DND-41 (cell line): ENCODE measurements at regions not wholly inside any gene's neighbourhood (a gene's known extent, or its start where the extent isn't known, plus 50 kb on each side); places are given as distances from the start of the nearest gene placed in this dataset.

Experiments
- ATAC-seq: fragments of 200-7000 bp; cut with Tn5 transposase; 3 replicates; pipeline ENCODE4 v1.9.1; 2021; ENCODE audit warnings: low read depth; ENCODE audit not compliant: insufficient read depth
- DNase-seq: peaks from one replicate; pipeline ENCODE4 v3.0.0-alpha.2; 2020
- H2AFZ ChIP-seq: 2 replicates; pipeline ENCODE4 v1.6.0; 2012; ENCODE audit warnings: low read depth, low read length
- H3K27ac ChIP-seq: 2 replicates; pipeline ENCODE4 v1.5.1; 2012; ENCODE audit warnings: low read length, inconsistent platforms
- H3K27me3 ChIP-seq: fragments of 200-600 bp; sonication (generic); 2 replicates; pipeline ENCODE4 v1.6.0; 2012; ENCODE audit warnings: low read length, mild to moderate bottlenecking, inconsistent platforms; ENCODE audit not compliant: insufficient read depth, poor library complexity
- H3K36me3 ChIP-seq: 2 replicates; pipeline ENCODE4 v1.5.1; 2012; ENCODE audit warnings: low read length, inconsistent platforms; ENCODE audit not compliant: insufficient read depth
- H3K4me1 ChIP-seq: 2 replicates; pipeline ENCODE4 v1.5.1; 2012; ENCODE audit warnings: mild to moderate bottlenecking, low read length; ENCODE audit not compliant: insufficient read depth
- H3K4me2 ChIP-seq: 2 replicates; pipeline ENCODE4 v1.6.0; 2012; ENCODE audit warnings: mild to moderate bottlenecking, moderate library complexity, low read length, inconsistent platforms; ENCODE audit not compliant: insufficient read depth
- H3K4me3 ChIP-seq, 2 experiments: fragments of 200-600 bp in 1 of 2; shearing (Covaris generic) in 1 of 2; 2 replicates each; pipeline ENCODE4 v1.5.1; 2012 to 2016; ENCODE audit warnings: inconsistent platforms in 2 of 2, low read length in 2 of 2, mild to moderate bottlenecking in 2 of 2, low read depth in 1 of 2, moderate library complexity in 1 of 2
- H3K79me2 ChIP-seq: 2 replicates; pipeline ENCODE4 v1.6.0; 2012; ENCODE audit warnings: low read length, inconsistent platforms; ENCODE audit not compliant: insufficient read depth
- H3K9ac ChIP-seq: 2 replicates; pipeline ENCODE4 v1.6.0; 2012; ENCODE audit warnings: low read depth, mild to moderate bottlenecking, inconsistent platforms, low read length, moderate library complexity
- H3K9me3 ChIP-seq: 2 replicates; pipeline ENCODE4 v1.5.1; 2012; ENCODE audit warnings: low read length, moderate library complexity, mild to moderate bottlenecking, inconsistent platforms; ENCODE audit not compliant: insufficient read depth, severe bottlenecking
- H4K20me1 ChIP-seq: 2 replicates; pipeline ENCODE4 v1.6.0; 2012; ENCODE audit warnings: low read length; ENCODE audit not compliant: insufficient read depth
- EZH2 ChIP-seq: IDR thresholded peaks from 3 replicates; pipeline ENCODE4 v1.6.1; 2012; ENCODE audit warnings: borderline replicate concordance, low read depth, mild to moderate bottlenecking, moderate library complexity, low read length, inconsistent platforms; ENCODE audit not compliant: severe bottlenecking
- TF ChIP-seq, protein P1 (sequence below): IDR thresholded peaks from 2 replicates; pipeline ENCODE4 v1.5.1; 2012; ENCODE audit warnings: borderline replicate concordance, low read length, moderate library complexity, mild to moderate bottlenecking; ENCODE audit not compliant: poor library complexity, severe bottlenecking; ENCODE audit errors: extremely low read depth

GRCh38 chr10:10814069-10814468 lies 203.6 kb upstream of the CELF2 start:
- no peak overlapping the region for H3K4me3 ChIP-seq
- no peak overlapping the region for H3K4me2 ChIP-seq
- TF ChIP-seq EZH2 = no peak
- TF ChIP-seq, protein P1, sequence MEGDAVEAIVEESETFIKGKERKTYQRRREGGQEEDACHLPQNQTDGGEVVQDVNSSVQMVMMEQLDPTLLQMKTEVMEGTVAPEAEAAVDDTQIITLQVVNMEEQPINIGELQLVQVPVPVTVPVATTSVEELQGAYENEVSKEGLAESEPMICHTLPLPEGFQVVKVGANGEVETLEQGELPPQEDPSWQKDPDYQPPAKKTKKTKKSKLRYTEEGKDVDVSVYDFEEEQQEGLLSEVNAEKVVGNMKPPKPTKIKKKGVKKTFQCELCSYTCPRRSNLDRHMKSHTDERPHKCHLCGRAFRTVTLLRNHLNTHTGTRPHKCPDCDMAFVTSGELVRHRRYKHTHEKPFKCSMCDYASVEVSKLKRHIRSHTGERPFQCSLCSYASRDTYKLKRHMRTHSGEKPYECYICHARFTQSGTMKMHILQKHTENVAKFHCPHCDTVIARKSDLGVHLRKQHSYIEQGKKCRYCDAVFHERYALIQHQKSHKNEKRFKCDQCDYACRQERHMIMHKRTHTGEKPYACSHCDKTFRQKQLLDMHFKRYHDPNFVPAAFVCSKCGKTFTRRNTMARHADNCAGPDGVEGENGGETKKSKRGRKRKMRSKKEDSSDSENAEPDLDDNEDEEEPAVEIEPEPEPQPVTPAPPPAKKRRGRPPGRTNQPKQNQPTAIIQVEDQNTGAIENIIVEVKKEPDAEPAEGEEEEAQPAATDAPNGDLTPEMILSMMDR = no peak
- H3K79me2 ChIP-seq = no peaks in the 10 kb centered on the region
- no peaks in the 10 kb centered on the region for H3K27me3 ChIP-seq
- H3K9me3 ChIP-seq = no peaks in the 10 kb centered on the region
- no peak overlapping the region for H3K27ac ChIP-seq
- no peak for DNase-seq
- H3K4me1 ChIP-seq = no peaks in the 10 kb centered on the region
- ATAC-seq = no peak
- no peaks in the 10 kb centered on the region for H4K20me1 ChIP-seq
- no peak overlapping the region for H3K9ac ChIP-seq
- H3K36me3 ChIP-seq = no peaks in the 10 kb centered on the region
- H2AFZ ChIP-seq = no peak overlapping the region

GRCh38 chr10:10816447-10816846 lies 201.2 kb upstream of the CELF2 start:
- H3K9me3 ChIP-seq = no peaks in the 10 kb centered on the region
- H3K9ac ChIP-seq = no peak overlapping the region
- no peak overlapping the region for H2AFZ ChIP-seq
- TF ChIP-seq, protein P1 = no peak
- TF ChIP-seq EZH2 = no peak
- DNase-seq = no peak
- no peak overlapping the region for H3K4me2 ChIP-seq
- no peaks in the 10 kb centered on the region for H3K36me3 ChIP-seq
- no peaks in the 10 kb centered on the region for H3K79me2 ChIP-seq
- no peak for ATAC-seq
- no peak overlapping the region for H3K27ac ChIP-seq
- no peaks in the 10 kb centered on the region for H4K20me1 ChIP-seq
- no peaks in the 10 kb centered on the region for H3K27me3 ChIP-seq
- H3K4me3 ChIP-seq = no peak overlapping the region
- H3K4me1 ChIP-seq = no peaks in the 10 kb centered on the region

DNA sequence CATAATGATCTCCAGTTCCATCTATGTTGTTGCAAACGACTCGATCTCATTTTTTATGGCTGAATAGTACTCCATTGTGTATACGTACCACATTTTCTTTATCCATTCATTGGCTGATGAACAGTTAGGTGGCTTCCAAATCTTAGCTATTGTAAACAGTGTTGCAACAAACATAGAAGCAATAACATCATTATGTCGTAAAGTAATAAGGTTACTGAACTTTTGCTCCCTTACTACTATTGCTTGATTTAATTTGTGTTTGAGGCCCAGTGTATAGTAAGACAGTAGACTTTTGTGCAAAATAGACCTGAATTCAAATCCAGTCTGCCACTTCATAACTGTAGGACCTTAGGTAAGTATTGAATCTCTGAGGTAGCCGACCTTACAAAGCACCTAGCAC lies 200.1 kb upstream of the CELF2 start:
- TF ChIP-seq EZH2 = no peak
- TF ChIP-seq, protein P1 = no peak
- Histone ChIP-seq H3K4me1 (no peaks in the 10 kb centered on the region), H2AFZ (no peak overlapping the region), H3K79me2 (no peaks in the 10 kb centered on the region), H3K9me3 (no peaks in the 10 kb centered on the region), H3K36me3 (no peaks in the 10 kb centered on the region), H3K4me2 (no peak overlapping the region), H3K27me3 (no peaks in the 10 kb centered on the region), H3K27ac (no peak overlapping the region), H3K9ac (no peak overlapping the region), H4K20me1 (no peaks in the 10 kb centered on the region), H3K4me3 (no peak overlapping the region)
- no peak for ATAC-seq
- DNase-seq = no peak

DNA sequence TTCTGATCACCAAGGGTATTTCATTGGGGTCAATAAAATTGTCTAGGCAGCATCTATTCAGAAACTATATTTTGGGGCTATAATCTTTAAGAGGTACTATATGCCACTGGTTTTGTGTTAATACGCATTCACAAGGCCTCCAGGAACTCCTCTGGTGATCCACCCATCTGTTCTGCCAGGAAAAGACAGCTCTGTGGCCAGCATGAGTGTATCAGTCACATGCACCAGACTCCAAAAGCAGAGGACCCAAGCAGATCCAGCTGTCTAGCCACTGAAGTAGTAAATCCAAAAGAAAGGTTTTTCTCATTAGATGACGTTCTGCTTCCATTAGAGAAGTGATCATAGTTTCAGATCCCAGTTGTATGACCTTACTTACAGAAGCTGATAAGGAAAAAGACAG lies 199.6 kb upstream of the CELF2 start:
- no peak overlapping the region for H3K9ac ChIP-seq
- TF ChIP-seq EZH2 = no peak
- TF ChIP-seq, protein P1 = no peak
- H3K36me3 ChIP-seq = no peaks in the 10 kb centered on the region
- no peak overlapping the region for H3K27ac ChIP-seq
- no peak overlapping the region for H2AFZ ChIP-seq
- H3K79me2 ChIP-seq = no peaks in the 10 kb centered on the region
- no peaks in the 10 kb centered on the region for H3K9me3 ChIP-seq
- peaks cover 1% of the 10 kb centered on the region for H3K27me3 ChIP-seq
- H3K4me3 ChIP-seq = no peak overlapping the region
- H3K4me2 ChIP-seq = no peak overlapping the region
- no peaks in the 10 kb centered on the region for H3K4me1 ChIP-seq
- ATAC-seq = no peak
- DNase-seq = no peak
- H4K20me1 ChIP-seq = no peaks in the 10 kb centered on the region
